GM12872 (cell line): ENCODE measurements at regions not wholly inside any gene's neighbourhood (a gene's known extent, or its start where the extent isn't known, plus 50 kb on each side); places are given as distances from the start of the nearest gene placed in this dataset.

Source experiments
- CTCF ChIP-seq: IDR thresholded peaks from 3 replicates; pipeline ENCODE4 v1.5.1; 2011; ENCODE audit warnings: low read depth, mild to moderate bottlenecking, low read length, moderate library complexity; ENCODE audit not compliant: insufficient read depth

GRCh38 chr5:73282923-73283322, 109.9 kb downstream of the TMEM174 start:
- no peak for TF ChIP-seq CTCF

- no peak for TF ChIP-seq CTCF
These were observed 109.4 kb downstream of the TMEM174 start for GRCh38 chr5:73282383-73282782.

GRCh38 chr5:73280821-73281746, 108.1 kb downstream of the TMEM174 start:
- TF ChIP-seq CTCF, result no peak

- TF ChIP-seq CTCF, result no peak
These were observed 107.4 kb downstream of the TMEM174 start for GRCh38 chr5:73280386-73280785.

GRCh38 chr5:73279805-73280204, 106.8 kb downstream of the TMEM174 start:
- TF ChIP-seq CTCF, result no peak

GRCh38 chr5:73278693-73279092, 105.7 kb downstream of the TMEM174 start:
- TF ChIP-seq CTCF, result no peak

GRCh38 chr5:73274881-73275663, 102.1 kb downstream of the TMEM174 start:
- TF ChIP-seq CTCF, result no peak
